DMS114 treated with DMSO at 0.1 percent for 48 hours (cell line): ENCODE measurements at regions not wholly inside any gene's neighbourhood (a gene's known extent, or its start where the extent isn't known, plus 50 kb on each side); places are given as distances from the start of the nearest gene placed in this dataset.
"Not testable (repeated sequence)": the region's sequence is repeated elsewhere in the genome, so short reads cannot be mapped to it uniquely, and the experiment has no call there.

Experiments
- DNase-seq: peaks from one replicate; lab custom pipeline; 2025; ENCODE audit not compliant: unreplicated experiment; lab: John Stamatoyannopoulos, UW

DNA sequence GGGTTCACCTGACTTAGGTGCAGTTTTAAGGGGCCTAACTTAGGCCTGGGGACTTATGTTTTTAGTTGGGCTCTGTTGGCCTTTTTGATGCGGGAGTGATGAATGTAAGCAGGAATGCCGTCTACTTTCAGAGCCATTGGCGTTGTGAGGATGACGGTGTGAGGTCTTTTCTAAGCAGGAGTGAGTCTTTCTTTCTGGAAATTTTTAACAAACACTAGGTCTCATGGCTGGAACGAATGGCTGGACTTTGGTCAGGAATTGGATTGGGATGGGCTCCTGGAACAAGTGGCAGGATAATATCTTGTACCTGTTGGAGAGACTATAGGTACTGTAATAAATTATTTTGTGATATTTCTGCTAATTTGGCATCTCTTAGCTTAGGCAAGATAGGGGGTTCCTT is 163.9 kb upstream of the CCZ1B start:
- DNase-seq: not testable (repeated sequence)

DNA sequence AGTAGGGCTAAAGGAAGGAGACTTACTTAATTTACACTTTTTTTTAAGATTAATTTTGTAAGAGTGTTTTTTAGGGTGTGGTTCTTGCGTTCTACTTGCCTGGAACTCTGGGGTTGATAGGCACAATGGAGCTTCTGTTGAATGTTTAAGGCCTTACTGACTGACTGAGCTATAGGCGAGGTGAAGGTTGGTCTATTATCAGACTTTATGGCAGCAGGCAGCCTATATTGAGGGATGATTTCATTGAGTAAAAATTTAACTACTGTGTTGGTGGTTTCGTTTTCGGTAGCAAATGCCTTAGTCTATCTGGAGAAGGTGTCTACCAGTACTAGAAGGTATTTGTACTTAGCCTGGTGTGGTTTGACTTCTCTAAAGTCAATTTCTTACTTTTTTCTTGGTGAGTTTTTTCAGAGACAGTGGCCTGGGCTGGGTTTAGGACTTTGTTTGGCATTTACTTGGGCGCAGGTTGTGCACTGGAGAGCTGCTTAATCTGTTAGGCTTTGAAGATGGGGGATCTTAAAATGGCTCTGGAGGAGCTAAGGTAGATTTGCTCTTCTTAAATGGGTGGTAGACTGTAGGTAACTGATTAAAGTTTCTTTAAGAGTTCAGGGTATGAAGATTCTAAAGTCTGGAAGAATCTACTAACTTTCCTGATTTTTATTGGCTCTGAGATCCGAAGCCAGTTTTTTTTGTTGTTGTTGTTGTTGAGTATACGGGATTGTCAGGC is 164.5 kb upstream of the CCZ1B start:
- not testable (repeated sequence) for DNase-seq

DNA sequence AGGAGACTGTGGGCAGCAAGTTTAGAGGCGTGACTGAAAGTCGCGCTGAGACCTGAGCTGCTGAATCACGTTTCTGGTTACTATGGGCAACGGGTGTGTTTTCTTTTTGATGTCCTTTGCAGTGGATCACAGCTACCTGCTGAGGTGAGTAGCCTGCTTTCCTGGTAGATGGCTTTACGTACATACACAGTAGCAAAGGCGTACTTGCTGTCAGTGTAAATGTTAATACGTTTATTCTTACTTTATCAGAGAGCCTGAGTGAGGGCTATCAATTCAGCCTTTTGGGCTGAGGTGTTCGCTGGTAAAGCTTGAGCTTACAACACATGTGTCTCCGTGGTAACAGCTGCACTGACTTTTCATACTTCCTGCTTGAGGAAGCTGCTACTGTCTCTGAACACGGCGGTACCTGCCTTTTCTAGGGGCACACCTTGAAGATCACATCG is 165.1 kb upstream of the CCZ1B start:
- DNase-seq: not testable (repeated sequence)

DNA sequence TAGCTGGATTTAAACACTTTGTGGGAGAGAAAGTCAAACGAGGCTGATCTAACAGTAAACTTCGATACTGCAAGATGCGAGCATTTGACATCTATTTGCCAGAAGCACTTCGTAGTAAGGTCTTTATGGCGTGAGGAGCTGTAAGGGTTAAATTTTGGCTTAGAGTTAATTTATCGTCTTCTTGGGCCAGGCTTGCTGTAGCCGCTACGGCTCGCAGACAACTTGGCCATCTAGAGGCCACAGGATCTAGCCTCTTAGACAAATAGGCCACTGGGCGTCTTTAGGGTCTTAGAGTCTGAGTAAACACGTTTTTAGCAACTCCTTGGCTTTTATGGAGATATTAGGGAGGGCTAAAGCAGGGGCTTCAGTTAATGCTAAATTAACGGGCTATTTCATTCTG is 165.6 kb upstream of the CCZ1B start:
- not testable (repeated sequence) for DNase-seq

DNA sequence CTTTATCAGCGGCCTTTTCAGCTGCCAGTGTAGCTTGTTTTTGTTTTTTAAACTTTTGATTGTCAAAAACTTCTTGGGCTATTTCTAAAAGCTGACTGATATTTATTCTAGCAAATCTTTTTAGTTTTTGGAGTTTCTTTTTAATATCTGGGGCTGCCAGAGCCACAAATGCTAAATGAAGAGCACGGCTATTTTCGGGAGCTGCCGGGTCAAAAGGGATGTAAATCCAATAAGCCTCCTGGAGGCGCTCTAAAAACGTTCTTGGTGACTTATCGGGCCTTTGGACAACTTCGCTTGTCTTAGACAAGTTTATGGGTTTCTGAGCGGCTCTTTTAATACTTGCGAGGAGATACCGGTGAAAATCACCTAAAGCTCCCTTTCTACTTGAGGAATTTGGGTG is 166.1 kb upstream of the CCZ1B start:
- not testable (repeated sequence) for DNase-seq

DNA sequence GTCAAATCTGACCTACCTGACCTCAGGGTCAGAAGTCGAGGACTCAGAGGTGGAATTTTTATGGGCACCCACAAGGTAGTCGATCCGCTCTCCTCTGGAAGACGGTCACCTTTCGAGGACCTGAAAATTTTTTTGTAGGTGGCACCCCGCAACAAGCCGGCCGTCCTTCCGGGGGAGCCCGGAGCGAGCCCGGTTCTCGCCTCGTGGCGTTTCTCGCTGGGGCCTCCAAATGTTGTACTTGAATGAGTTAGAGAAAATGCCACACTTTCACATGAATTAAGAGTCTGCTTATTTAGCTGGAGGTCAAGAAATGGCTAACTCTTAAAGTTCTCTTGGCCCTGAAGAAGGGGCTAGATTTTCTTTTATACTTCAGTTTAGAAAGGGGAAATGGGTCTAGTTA is 169.0 kb upstream of the CCZ1B start:
- DNase-seq: not testable (repeated sequence)

DNA sequence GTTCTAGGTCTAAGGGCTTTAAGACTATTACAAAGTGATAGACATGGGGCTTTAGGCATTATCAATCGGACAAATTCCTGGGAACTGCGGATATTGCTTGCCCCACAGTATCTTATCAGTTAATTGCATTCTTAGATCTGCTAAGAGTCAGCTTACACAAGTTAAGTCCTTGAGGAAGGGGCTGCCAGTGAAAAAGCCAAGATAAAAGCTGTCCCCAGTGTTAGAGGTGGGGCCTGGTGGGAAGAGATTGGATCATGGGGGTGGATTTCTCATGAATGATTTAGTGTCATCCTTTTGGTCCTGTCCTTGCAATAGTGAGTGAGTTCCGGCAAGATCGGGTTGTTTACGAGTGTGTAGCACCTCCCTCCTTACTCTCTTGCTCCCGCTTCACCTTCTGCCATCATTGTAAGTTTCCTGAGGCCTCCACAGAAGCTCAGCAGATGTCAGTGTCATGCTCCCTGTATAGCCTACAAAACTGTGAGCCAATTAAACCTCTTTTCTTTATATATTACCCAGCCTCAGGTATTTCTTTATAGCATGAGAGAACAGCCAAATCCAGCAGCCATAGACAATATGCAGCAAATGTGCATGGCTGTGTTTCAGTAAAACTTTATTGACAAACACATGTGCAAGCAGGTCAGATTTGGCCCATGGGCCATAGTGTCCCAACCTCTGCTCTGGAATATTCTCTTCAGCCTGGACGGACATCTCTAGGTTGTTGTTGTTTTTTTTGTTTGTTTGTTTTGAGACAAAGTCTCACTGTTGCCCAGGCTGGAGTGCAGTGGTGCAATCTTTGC is 169.6 kb upstream of the CCZ1B start:
- DNase-seq: not testable (repeated sequence)

DNA sequence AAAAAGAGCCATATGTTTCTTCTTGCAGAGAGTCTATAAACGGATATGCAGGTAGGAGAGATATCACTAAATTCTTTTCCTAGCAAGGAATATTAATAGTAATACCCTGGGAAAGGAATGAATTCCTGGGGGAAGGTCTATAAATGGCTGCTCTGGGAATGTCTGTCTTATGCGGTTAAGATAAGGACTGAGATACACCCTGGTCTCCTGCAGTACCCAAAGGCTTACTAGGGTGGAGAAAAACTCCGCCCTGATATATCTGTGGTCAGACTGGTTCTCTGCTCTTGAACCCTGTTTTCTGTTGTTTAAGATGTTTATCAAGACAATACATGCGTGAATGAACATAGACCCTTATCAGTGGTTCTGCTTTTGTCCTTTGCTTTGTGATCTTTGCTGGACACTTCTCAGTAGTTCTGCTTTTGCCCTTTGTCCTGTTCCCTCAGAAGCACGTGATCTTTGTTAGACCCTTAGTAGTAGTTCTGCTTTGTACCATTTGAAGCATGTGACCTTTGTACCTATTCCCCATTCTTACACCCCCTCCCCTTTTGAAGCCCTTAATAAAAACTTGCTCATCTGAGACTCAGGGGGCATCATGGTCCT is 173.1 kb upstream of the CCZ1B start:
- DNase-seq: not testable (repeated sequence)

DNA sequence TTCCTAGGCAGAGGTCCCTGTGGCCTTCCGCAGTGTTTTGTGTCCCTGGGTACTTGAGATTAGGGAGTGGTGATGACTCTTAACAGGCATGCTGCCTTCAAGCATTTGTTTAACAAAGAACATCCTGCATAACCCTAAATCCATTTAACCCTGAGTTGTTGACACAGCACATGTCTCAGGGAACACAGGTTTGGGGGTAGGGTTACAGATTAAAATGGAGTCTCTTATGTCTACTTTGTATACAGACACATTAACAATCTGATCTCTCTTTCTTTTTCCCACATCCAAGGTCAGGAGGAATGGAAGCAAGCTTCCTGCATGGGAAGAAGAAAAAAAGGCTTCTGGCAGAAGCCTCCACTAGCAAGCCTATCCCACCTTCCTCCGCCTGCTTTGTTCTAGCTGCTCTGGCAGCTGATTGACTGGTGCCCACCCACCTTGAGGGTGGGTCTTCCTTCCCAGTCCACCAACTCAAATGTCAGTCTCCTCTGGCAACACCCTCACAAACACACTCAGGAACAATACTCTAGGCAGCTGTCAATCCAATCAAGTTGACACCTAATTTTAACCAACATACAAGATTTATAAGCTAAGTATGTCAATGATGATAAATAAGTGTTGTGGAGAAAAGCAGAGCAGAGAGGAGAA is 176.5 kb upstream of the CCZ1B start:
- DNase-seq: no peak

DNA sequence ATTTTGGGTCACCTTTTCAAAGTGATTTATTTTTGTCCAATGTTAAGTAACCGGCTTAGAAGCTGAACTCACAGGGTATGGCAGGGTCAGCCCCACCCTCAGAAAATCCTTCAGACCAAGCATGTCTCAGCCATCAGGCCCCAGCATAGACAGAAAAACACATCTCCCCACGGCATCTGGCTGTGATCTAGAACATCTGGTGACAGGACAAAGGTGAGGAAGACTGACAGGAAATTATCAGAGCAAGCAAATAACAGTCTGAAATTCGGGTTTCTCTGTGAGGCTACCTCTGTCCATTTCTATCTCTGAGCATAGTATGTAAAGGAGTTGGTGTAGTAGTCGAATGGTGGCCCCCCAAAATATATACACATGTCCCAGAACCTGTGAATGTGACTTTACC is 177.0 kb upstream of the C1GALT1 start:
- no peak for DNase-seq

DNA sequence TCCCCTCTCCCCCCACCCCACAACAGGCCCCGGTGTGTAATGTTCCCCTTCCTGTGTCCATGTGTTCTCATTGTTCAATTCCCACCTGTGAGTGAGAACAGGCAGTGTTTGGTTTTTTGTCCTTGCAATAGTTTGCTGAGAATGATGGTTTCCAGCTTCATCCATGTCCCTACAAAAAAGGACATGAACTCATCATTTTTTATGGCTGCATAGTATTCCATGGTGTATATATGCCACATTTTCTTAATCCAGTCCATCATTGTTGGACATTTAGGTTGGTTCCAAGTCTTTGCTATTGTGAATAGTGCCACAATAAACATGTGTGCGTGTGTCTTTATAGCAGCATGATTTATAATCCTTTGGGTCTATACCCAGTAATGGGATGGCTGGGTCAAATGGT is 176.4 kb upstream of the C1GALT1 start:
- not testable (repeated sequence) for DNase-seq

DNA sequence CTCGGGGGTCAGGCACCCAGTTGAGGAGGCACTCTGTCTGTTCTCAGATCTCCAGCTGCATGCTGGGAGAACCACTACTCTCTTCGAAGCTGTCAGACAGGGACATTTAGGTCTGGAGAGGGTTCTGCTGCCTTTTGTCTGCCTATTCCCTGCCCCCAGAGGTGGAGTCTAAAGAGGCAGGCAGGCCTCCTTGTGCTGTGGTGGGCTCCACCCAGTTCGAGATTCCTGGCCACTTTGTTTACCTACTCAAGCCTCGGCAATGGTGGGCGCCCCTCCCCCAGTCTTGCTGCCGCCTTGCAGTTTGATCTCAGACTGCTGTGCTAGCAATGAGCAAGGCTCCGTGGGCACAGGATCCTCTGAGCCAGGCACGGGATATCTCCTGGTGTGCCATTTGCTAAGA is 171.1 kb upstream of the C1GALT1 start:
- not testable (repeated sequence) for DNase-seq

DNA sequence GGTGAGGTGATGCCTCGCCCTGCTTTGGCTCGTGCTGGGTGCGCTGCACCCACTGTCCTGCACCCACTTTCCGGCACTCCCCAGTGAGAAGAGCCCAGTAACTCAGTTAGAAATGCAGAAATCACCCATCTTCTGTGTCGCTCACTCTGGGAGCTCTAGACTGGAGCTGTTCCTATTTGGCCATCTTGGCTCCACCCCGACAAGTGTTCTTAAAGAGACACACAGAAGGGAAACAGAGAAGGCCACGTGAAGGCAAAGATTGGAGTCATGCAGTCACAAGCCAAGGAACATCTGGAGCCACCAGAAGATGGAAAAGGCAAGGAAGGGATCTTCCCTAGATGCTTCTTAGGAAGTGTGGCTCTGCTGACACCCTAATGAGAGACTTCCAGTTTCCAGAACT is 170.6 kb upstream of the C1GALT1 start:
- DNase-seq: not testable (repeated sequence)

DNA sequence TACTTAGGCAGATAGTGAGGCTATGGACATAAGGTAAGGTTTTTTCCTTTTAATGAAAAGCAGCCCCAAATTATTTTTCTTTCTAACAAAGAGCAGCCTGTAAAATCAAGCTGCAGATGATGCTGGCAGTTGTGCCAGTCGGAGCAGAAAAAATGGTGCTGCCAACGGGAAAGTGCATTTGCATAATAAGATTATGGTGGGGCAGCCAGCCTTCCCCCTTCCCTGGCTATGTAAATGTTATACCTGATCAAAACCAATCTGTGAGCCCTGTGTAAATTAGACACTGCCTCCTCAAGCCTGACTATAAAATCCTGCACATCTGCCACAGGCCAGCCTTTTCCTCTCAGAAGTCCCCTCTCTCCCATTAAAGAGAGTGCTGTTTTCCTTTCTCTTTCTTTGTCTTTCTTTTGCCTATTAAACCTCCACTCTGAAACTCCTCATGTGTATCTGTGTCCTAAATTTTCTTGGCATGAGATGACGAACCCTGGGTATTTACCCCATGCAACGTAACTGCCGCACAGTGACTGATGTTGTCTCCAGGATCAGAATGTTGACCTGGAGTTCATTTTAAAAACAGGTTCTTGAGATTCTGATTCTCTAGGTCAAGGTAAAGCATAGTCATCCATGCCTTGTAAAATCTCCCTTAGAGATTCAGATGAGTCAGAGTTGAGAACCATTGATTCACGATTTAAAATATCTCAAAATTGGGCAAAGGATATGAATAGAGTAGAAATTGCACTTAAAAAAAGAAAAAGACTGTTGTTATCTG is 167.3 kb upstream of the C1GALT1 start:
- DNase-seq: no peak

DNA sequence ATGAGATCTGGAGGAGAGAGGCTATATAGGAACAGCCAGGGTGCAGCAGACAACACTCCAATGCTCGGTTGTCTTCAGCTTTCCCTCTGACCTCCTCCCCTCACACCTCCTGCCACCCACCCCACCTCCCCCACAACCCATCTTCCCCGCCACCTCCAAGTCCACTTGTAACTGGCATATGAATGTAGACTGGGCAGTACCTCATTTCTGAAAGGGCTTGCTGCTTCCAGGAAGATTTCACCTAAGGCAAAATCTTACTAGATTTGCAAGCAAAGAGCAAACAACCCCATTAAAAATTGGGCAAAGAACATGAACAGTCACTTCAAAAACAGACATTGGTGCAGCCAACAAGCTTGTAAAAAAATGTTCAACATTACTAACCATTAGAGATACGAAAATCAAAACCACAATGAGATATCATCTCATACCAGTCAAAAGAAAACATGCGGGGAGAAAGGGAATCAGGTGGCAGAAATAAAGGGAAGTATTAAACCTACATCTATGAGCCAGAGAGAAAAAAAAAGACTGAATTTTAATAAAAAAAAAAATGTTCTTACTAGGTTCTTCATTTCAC is 164.6 kb upstream of the C1GALT1 start:
- no peak for DNase-seq

DNA sequence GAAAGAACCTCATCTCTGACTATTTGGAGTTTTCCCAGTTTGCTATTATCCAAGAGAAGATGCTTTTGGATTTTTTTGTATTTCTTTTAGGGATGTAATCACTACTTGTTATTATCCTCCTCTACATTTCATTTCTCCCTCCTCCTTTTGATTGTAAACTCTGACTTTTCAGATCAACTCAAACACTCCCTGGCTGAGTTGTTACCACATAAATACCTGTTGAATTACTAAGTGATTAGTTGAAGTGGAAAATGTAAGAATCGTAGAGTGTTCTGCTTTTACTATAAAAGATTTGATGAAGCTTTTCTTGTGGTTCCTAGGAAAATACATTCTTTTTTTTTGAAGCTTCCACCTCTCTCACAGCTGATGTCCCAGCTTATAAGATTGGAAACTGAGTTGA is 164.1 kb upstream of the C1GALT1 start:
- DNase-seq: no peak

DNA sequence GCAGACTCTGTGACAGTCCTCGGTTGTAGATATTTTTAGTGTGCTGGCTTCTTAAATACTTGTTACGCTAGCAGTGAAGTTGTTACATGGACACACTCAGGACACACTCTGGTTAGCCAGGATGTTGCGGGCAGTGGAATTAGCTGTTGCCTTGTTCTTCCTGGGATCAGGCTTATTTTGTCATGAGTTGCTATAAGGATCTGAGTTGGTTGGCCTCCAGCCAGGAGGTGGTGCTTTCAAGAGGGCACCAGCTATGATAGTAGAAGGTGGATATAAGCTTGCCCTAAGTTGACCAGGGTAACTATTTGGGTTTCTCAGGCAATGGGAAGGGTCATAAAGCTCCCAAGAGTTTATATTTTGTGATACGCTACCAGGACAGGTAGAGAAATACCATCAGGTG is 150.1 kb upstream of the C1GALT1 start:
- DNase-seq: no peak

DNA sequence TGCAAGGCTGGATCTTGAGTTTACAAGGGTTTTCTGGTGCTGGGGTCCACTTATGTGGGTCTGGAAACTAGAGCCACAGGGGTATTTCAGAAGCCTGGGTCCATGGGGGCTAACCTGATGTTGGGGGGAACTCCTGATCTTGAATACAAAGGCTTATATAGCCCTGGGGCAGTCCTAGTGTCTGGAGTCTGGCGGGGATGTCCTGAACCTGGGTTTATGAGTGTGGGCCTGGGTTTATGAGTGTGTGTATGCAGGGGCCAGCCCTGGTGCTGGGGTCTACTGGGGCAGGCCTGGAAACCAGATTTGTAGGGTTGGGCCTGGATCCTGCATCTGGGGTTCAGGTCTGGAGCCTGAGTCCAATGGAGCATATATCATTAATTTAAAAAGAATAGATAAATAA is 146.5 kb upstream of the C1GALT1 start:
- DNase-seq: no peak

DNA sequence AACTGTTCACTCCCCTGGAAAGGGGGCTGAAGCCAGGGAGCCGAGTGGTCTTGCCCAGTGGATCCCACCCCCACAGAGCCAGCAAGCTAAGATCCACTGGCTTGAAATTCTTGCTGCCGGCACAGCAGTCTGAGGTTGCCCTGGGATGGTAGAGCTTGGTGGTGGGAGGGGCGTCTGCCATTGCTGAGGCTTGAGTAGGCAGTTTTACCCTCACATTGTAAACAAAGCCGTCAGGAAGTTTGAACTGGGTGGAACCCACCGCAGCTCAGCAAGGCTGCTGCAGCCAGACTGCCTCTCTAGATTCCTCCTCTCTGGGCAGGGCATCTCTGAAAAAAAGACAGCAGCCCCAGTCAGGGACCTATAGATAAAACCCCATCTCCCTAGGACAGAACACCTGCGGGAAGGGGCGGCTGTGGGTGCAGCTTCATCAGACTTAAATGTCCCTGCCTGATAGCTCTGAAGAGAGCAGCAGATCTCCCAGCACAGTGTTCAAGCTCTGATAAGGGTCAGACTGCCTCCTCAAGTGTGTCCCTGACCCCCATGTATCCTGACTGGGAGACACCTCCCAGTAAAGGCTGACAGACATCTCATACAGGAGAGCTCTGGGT is 140.0 kb upstream of the C1GALT1 start:
- DNase-seq: not testable (repeated sequence)

DNA sequence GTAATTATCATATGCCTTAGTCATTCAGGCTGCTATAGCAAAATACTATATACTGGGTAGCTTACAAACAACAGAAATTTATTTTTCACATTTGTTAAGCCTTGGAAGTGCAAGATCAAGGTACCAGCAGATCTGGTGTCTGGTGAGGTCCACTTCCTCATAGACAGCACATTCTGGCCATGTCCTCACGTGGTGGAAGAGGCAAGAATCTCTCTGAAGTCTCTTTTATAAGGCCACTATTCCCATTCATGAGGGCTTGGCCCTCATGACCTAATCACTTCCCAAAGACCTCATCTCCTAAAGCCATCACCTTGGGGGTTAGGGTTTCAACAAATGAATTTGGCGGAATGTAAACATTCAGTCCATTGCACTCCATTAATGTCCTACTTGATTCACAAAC is 137.5 kb upstream of the C1GALT1 start:
- DNase-seq: no peak
